Nephron (organoid): ENCODE measurements at regions not wholly inside any gene's neighbourhood (a gene's known extent, or its start where the extent isn't known, plus 50 kb on each side); places are given as distances from the start of the nearest gene placed in this dataset.

Experiments
- H3K27ac Mint-ChIP-seq, 3 experiments: 2 replicates each; pipeline ENCODE4 v1.8.0; 2020; ENCODE audit warnings: mixed read lengths in 3 of 3, mild to moderate bottlenecking in 2 of 3, moderate library complexity in 1 of 3
- H3K27me3 Mint-ChIP-seq: 2 replicates; pipeline ENCODE4 v1.8.0; 2021; ENCODE audit warnings: low read depth, mild to moderate bottlenecking, moderate library complexity, mixed read lengths
- H3K36me3 Mint-ChIP-seq: 2 replicates; pipeline ENCODE4 v1.8.0; 2020; ENCODE audit warnings: low read depth, mixed read lengths
- H3K4me1 Mint-ChIP-seq: 2 replicates; pipeline ENCODE4 v1.8.0; 2020; ENCODE audit warnings: mixed read lengths
- H3K4me3 Mint-ChIP-seq, 3 experiments: 2 replicates each; pipeline ENCODE4 v1.8.0; 2020; ENCODE audit warnings: mild to moderate bottlenecking in 3 of 3, mixed read lengths in 3 of 3, moderate library complexity in 2 of 3
- H3K9me3 Mint-ChIP-seq: 2 replicates; pipeline ENCODE4 v1.8.0; 2020; ENCODE audit warnings: mixed read lengths
- TF ChIP-seq, protein P1 (sequence below), 3 experiments: fragments of 200-600 bp; sonication (generic); IDR thresholded peaks; one replicate each; pipeline ENCODE4 v1.5.0; 2021; ENCODE audit warnings: antibody characterized with exemption in 3 of 3; ENCODE audit not compliant: unreplicated experiment in 3 of 3

DNA sequence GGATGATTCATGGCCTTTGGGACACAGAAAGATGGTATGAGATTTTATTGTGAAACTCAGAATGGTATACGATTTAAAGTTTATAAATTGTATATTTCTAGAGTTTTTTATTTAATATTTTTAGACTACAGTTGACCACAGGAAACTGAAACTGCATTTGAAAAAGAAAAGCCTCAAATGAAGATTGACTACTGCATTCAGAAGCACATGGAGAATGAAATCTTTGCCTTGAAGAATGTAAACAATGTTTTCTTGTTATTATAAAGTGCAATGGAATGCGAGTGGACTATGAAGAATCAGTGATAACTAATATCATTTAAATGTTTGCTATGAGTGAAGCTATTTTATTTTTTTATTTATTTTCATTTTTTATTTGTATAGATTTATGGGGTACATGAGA, 169.1 kb upstream of the CDH18 start:
- Mint-ChIP-seq H3K9me3 (no peaks in the 10 kb centered on the region), H3K27ac (no peak overlapping the region), H3K27me3 (no peaks in the 10 kb centered on the region), H3K36me3 (no peaks in the 10 kb centered on the region), H3K4me3 (no peak overlapping the region), H3K4me1 (no peaks in the 10 kb centered on the region)
- TF ChIP-seq, protein P1, sequence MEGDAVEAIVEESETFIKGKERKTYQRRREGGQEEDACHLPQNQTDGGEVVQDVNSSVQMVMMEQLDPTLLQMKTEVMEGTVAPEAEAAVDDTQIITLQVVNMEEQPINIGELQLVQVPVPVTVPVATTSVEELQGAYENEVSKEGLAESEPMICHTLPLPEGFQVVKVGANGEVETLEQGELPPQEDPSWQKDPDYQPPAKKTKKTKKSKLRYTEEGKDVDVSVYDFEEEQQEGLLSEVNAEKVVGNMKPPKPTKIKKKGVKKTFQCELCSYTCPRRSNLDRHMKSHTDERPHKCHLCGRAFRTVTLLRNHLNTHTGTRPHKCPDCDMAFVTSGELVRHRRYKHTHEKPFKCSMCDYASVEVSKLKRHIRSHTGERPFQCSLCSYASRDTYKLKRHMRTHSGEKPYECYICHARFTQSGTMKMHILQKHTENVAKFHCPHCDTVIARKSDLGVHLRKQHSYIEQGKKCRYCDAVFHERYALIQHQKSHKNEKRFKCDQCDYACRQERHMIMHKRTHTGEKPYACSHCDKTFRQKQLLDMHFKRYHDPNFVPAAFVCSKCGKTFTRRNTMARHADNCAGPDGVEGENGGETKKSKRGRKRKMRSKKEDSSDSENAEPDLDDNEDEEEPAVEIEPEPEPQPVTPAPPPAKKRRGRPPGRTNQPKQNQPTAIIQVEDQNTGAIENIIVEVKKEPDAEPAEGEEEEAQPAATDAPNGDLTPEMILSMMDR (IDR thresholded peaks at IDR 0.05; ENCODE audit: unreplicated experiment in 3 of 3), result no peak

DNA sequence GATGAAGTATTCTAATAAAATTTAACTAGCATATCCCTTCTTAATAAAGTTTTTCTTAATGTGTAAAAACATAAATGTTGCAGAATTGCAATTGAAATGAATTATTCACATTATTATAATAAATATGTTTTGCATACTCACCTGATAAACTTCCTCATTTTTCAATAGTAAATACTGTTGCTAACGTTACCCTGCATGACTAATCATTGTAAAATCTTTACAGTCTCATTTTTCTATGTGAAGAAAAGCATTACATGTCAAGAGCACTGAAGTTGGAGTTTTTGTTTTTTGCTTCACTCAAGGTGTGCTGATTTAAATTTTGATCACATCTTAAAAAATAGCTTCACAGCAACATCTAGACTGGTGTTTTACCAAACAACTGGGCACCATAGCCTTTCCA, 157.2 kb upstream of the CDH18 start:
- Mint-ChIP-seq H3K27me3 (peaks cover 5% of the 10 kb centered on the region), H3K4me3 (no peak overlapping the region), H3K36me3 (no peaks in the 10 kb centered on the region), H3K9me3 (peaks cover 4% of the 10 kb centered on the region), H3K27ac (no peak overlapping the region), H3K4me1 (no peaks in the 10 kb centered on the region)
- TF ChIP-seq, protein P1 (IDR thresholded peaks at IDR 0.05; ENCODE audit: unreplicated experiment in 3 of 3), result no peak

DNA sequence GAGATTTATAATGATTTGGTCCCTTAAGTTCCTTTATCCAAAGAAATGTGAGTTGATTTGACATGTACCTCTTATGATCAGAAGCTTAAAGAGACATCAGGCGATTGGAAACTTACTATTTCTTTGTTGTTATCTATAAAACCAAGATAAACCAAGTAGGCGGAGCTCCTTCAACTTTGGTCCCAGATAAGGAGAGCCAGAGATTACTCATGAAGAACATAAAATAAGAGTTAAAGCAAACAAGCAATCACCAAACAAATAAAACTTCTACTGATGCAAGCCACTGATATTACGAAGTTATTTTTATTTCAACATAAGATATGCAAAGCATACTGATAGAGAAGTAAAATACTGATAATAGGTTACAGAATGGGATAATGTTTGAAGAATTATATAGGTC, 141.5 kb upstream of the CDH18 start:
- H3K27ac Mint-ChIP-seq, result no peak overlapping the region
- no peaks in the 10 kb centered on the region for H3K36me3 Mint-ChIP-seq
- TF ChIP-seq, protein P1 (IDR thresholded peaks at IDR 0.05; ENCODE audit: unreplicated experiment in 3 of 3), result no peak
- H3K9me3 Mint-ChIP-seq, result no peaks in the 10 kb centered on the region
- no peak overlapping the region for H3K4me3 Mint-ChIP-seq
- no peaks in the 10 kb centered on the region for H3K4me1 Mint-ChIP-seq
- no peaks in the 10 kb centered on the region for H3K27me3 Mint-ChIP-seq

DNA sequence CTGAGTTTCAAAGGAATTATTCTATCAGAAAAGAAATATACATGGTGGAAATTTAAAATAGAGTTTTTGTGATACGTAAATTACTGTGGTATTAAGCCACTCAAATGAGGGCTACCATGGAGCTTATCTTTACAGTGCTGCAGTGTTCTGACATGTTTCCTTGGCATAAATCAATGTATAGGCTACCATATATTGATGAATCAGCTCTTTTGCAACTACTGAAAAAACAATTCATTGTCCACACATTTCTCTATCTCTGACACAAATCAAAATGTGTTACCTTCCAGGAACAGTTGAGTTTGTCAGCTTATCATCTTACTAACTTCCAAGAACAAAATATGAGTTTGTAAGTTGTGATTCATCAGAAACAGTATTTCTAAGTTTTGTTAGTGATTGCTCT, 140.3 kb upstream of the CDH18 start:
- H3K36me3 Mint-ChIP-seq, result no peaks in the 10 kb centered on the region
- no peak overlapping the region for H3K4me3 Mint-ChIP-seq
- TF ChIP-seq, protein P1 (IDR thresholded peaks at IDR 0.05; ENCODE audit: unreplicated experiment in 3 of 3), result no peak
- H3K9me3 Mint-ChIP-seq, result no peaks in the 10 kb centered on the region
- no peaks in the 10 kb centered on the region for H3K4me1 Mint-ChIP-seq
- H3K27me3 Mint-ChIP-seq, result no peaks in the 10 kb centered on the region
- H3K27ac Mint-ChIP-seq, result no peak overlapping the region

DNA sequence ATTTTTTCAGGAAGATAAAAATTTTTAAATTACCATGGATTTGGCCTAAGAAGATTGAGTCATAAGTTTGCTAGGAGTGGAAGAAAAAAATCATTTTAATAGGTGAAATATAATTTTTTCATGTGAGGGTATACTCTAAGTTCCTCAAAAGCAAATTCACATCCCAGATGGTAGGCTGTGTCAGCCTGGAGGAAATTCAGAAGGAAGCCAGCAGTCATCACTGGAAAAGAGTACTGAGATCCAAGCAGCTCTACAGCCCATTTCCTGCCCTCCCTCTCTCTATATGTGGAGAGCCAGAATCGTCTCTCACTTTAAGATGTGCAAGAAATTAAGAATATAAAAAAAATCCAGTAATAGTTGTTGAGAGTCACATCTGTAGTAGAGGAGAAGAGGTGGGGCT, 126.5 kb upstream of the CDH18 start:
- H3K36me3 Mint-ChIP-seq, result no peaks in the 10 kb centered on the region
- no peaks in the 10 kb centered on the region for H3K27me3 Mint-ChIP-seq
- TF ChIP-seq, protein P1 (IDR thresholded peaks at IDR 0.05; ENCODE audit: unreplicated experiment in 3 of 3), result no peak
- H3K27ac Mint-ChIP-seq, result no peak overlapping the region
- H3K4me1 Mint-ChIP-seq, result no peaks in the 10 kb centered on the region
- H3K9me3 Mint-ChIP-seq, result no peaks in the 10 kb centered on the region
- H3K4me3 Mint-ChIP-seq, result no peak overlapping the region

DNA sequence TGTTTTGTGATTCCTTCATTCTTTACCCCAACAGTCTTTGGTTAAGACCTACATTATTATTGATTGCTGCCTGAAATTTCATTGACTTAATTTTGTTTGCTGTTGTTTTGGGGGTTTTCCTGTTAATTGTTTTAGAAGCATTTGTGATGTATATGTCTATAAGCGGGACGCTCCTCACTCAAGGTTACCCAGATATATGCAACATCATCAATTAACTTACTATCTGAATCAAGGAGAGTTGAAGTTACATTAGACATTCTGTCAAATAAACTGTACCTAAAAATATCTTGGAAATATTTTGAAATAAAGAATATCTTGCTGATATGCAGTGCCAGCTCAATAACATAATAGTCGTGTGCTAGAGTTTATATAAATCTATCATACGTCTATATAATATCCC, 125.9 kb upstream of the CDH18 start:
- Mint-ChIP-seq H3K4me3 (no peak overlapping the region), H3K9me3 (no peaks in the 10 kb centered on the region), H3K4me1 (no peaks in the 10 kb centered on the region), H3K36me3 (no peaks in the 10 kb centered on the region), H3K27ac (no peak overlapping the region), H3K27me3 (no peaks in the 10 kb centered on the region)
- TF ChIP-seq, protein P1 (IDR thresholded peaks at IDR 0.05; ENCODE audit: unreplicated experiment in 3 of 3), result no peak
